ENCODE measurements at regions not wholly inside any gene's neighbourhood (a gene's known extent, or its start where the extent isn't known, plus 50 kb on each side); places are given as distances from the start of the nearest gene placed in this dataset.

GRCh38 chr13:44088411-44088810, 208.7 kb downstream of the LACC1 start:
- intact Hi-C loops (cut with DNase I; ENCODE audit: low total_unique reads) = no loop called here
- Histone ChIP-seq H3K36me3 (no peaks in the 10 kb centered on the region), H3K27me3 (no peaks in the 10 kb centered on the region), H3K9me3 (no peaks in the 10 kb centered on the region), H3K4me1 (no peaks in the 10 kb centered on the region), H3K4me3 (no peak overlapping the region), H3K27ac (no peak overlapping the region)
- DNase-seq = no peak
- no peak for TF ChIP-seq CTCF (IDR thresholded peaks at IDR 0.05)
- TF ChIP-seq POLR2A (IDR thresholded peaks at IDR 0.05) = no peak

DNA sequence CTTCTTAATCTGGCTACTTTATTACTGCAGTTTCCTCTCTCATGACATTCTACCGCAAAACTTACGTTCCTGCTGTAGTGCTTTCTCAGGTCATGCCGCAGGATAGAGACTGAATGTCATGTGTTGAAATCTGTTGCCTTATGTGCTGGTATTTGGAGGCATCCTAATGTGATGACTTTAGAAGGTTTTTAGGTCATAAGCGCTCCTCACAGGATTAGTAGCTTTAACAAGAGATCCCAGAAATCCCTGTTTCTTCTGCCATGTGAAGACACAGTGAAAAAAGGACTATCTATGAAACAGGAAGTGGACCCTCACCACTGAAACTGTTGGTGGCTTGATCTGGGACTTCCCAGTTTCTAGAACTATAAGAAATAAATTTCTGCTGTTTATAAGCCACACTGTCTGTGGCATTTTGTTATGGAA, 209.3 kb downstream of the LACC1 start:
- H3K27me3 ChIP-seq = no peaks in the 10 kb centered on the region

DNA sequence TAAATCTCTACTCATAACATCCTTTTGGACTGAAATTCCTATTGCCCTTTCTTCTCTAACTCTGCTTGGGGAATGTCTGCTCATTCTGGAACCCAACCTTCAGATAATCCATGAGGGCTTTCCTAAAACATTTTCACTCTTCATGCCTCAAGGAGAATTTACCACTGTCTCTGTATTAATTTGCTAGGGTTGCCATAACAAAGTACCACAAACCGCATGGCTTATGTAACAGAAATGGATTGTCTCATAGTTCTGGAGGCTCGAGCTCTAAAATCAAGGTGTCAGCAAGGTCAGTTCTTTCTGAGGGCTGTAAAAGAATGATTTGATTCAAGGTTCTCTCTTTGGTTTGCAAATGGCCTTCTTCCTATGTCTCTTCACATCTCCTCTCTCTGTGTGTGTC, 209.7 kb downstream of the LACC1 start:
- H3K27ac ChIP-seq = no peak overlapping the region
- TF ChIP-seq POLR2A (IDR thresholded peaks at IDR 0.05) (no peak), CTCF (IDR thresholded peaks at IDR 0.05) (no peak)
- H3K27me3 ChIP-seq = no peaks in the 10 kb centered on the region
- no peaks in the 10 kb centered on the region for H3K9me3 ChIP-seq
- no peak for DNase-seq
- H3K4me3 ChIP-seq = no peak overlapping the region
- intact Hi-C loops (cut with DNase I; ENCODE audit: low total_unique reads) = no loop called here
- H3K36me3 ChIP-seq = no peaks in the 10 kb centered on the region
- no peaks in the 10 kb centered on the region for H3K4me1 ChIP-seq

More for the DNA sequence above, 209.3 kb downstream of the LACC1 start:
- Histone ChIP-seq H3K9me3 (no peaks in the 10 kb centered on the region), H3K36me3 (no peaks in the 10 kb centered on the region), H3K27ac (no peak overlapping the region), H3K4me3 (no peak overlapping the region), H3K4me1 (no peaks in the 10 kb centered on the region)
- DNase-seq = no peak
- intact Hi-C loops (cut with DNase I; ENCODE audit: low total_unique reads) = no loop called here
- no peak for TF ChIP-seq POLR2A (IDR thresholded peaks at IDR 0.05)
- no peak for TF ChIP-seq CTCF (IDR thresholded peaks at IDR 0.05)

GRCh38 chr13:44092078-44092970, 212.6 kb downstream of the LACC1 start:
- H3K27ac ChIP-seq = no peak overlapping the region
- DNase-seq = no peak
- no peaks in the 10 kb centered on the region for H3K4me1 ChIP-seq
- H3K9me3 ChIP-seq = no peaks in the 10 kb centered on the region
- H3K27me3 ChIP-seq = no peaks in the 10 kb centered on the region
- H3K36me3 ChIP-seq = no peaks in the 10 kb centered on the region
- no peak overlapping the region for H3K4me3 ChIP-seq
- intact Hi-C loops (cut with DNase I; ENCODE audit: low total_unique reads) = no loop called here
- TF ChIP-seq POLR2A (IDR thresholded peaks at IDR 0.05) = no peak

GRCh38 chr13:44093607-44094564, 214.2 kb downstream of the LACC1 start:
- no peaks in the 10 kb centered on the region for H3K36me3 ChIP-seq
- TF ChIP-seq CTCF (IDR thresholded peaks at IDR 0.05) (no peak), POLR2A (IDR thresholded peaks at IDR 0.05) (no peak)
- no peaks in the 10 kb centered on the region for H3K27me3 ChIP-seq
- H3K9me3 ChIP-seq = no peaks in the 10 kb centered on the region
- H3K4me1 ChIP-seq = no peaks in the 10 kb centered on the region
- DNase-seq = no peak
- intact Hi-C loops (cut with DNase I; ENCODE audit: low total_unique reads) = no loop called here
- H3K27ac ChIP-seq = no peak overlapping the region
- H3K4me3 ChIP-seq = no peak overlapping the region

Measured in uterus (tissue), 3 donors.